H9 (cell line): ENCODE measurements at regions not wholly inside any gene's neighbourhood (a gene's known extent, or its start where the extent isn't known, plus 50 kb on each side); places are given as distances from the start of the nearest gene placed in this dataset.

Experiments used
- DNase-seq: peaks from one replicate; pipeline ENCODE4 v3.0.0-alpha.2; 2017
- H2AFZ ChIP-seq: one replicate; pipeline ENCODE4 v1.6.1; 2013; ENCODE audit warnings: mild to moderate bottlenecking, low read length, control low read depth, moderate library complexity
- H2AK5ac ChIP-seq: 2 replicates; pipeline ENCODE4 v1.6.1; 2013; ENCODE audit warnings: low read length, control low read depth, mixed read lengths; ENCODE audit not compliant: insufficient read length
- H2BK120ac ChIP-seq: one replicate; pipeline ENCODE4 v1.6.1; 2013; ENCODE audit warnings: low read depth, mild to moderate bottlenecking, low read length, control low read depth, inconsistent platforms; ENCODE audit not compliant: poor library complexity, severe bottlenecking
- H2BK12ac ChIP-seq: 2 replicates; pipeline ENCODE4 v1.6.1; 2013; ENCODE audit warnings: low read length, control low read depth, mixed read lengths, low read depth; ENCODE audit not compliant: insufficient read length
- H2BK15ac ChIP-seq: 2 replicates; pipeline ENCODE4 v1.6.1; 2013; ENCODE audit warnings: low read depth, low read length, control low read depth
- H2BK20ac ChIP-seq: one replicate; pipeline ENCODE4 v1.6.1; 2013; ENCODE audit warnings: low read depth, mild to moderate bottlenecking, low read length, control low read depth, inconsistent platforms; ENCODE audit not compliant: poor library complexity, severe bottlenecking
- H2BK5ac ChIP-seq: 2 replicates; pipeline ENCODE4 v1.6.1; 2013; ENCODE audit warnings: low read length, control low read depth, mixed read lengths; ENCODE audit not compliant: insufficient read length
- H3K14ac ChIP-seq: 2 replicates; pipeline ENCODE4 v1.6.1; 2013; ENCODE audit warnings: low read length, control low read depth; ENCODE audit not compliant: insufficient read depth
- H3K18ac ChIP-seq: 2 replicates; pipeline ENCODE4 v1.6.1; 2013; ENCODE audit warnings: low read depth, mild to moderate bottlenecking, mixed read lengths, low read length, control low read depth; ENCODE audit not compliant: insufficient read length
- H3K23ac ChIP-seq: 2 replicates; pipeline ENCODE4 v1.6.1; 2013; ENCODE audit warnings: low read length, control low read depth, mixed read lengths, low read depth; ENCODE audit not compliant: insufficient read length
- H3K23me2 ChIP-seq: 2 replicates; pipeline ENCODE4 v1.6.1; 2013; ENCODE audit warnings: low read depth, mild to moderate bottlenecking, mixed read lengths, low read length, control low read depth; ENCODE audit not compliant: insufficient read length, poor library complexity, severe bottlenecking
- H3K27ac ChIP-seq: 2 replicates; pipeline ENCODE4 v1.5.1; 2013; ENCODE audit warnings: low read length, control low read depth, mixed read lengths, low read depth; ENCODE audit not compliant: insufficient read length
- H3K27me3 ChIP-seq: 2 replicates; pipeline ENCODE4 v1.6.1; 2013; ENCODE audit warnings: low read length, control low read depth, inconsistent platforms; ENCODE audit not compliant: insufficient read depth
- H3K4ac ChIP-seq: 2 replicates; pipeline ENCODE4 v1.6.1; 2013; ENCODE audit warnings: low read depth, mild to moderate bottlenecking, control low read depth, inconsistent platforms, low read length, moderate library complexity
- H3K4me1 ChIP-seq: 2 replicates; pipeline ENCODE4 v1.6.1; 2013; ENCODE audit warnings: low read length, control low read depth, inconsistent platforms; ENCODE audit not compliant: insufficient read depth
- H3K4me2 ChIP-seq: 2 replicates; pipeline ENCODE4 v1.6.1; 2013; ENCODE audit warnings: low read length, control low read depth, mixed read lengths; ENCODE audit not compliant: insufficient read length, insufficient read depth
- H3K56ac ChIP-seq: 2 replicates; pipeline ENCODE4 v1.6.1; 2013; ENCODE audit warnings: low read depth, mild to moderate bottlenecking, mixed read lengths, low read length, control low read depth; ENCODE audit not compliant: insufficient read length
- H3K79me1 ChIP-seq: 2 replicates; pipeline ENCODE4 v1.6.1; 2013; ENCODE audit warnings: low read depth, mild to moderate bottlenecking, moderate library complexity, low read length, control low read depth, inconsistent platforms; ENCODE audit not compliant: insufficient read depth, poor library complexity, severe bottlenecking
- H3K79me2 ChIP-seq: 2 replicates; pipeline ENCODE4 v1.6.1; 2013; ENCODE audit warnings: low read length, control low read depth, inconsistent platforms; ENCODE audit not compliant: insufficient read depth
- H3K9ac ChIP-seq: 2 replicates; pipeline ENCODE4 v1.6.1; 2013; ENCODE audit warnings: low read length, control low read depth, mixed read lengths; ENCODE audit not compliant: insufficient read length; ENCODE audit errors: extremely low read depth
- H3K9me3 ChIP-seq: one replicate; pipeline ENCODE4 v1.6.1; 2013; ENCODE audit warnings: low read depth, low read length, inconsistent platforms; ENCODE audit not compliant: control insufficient read depth
- H3T11ph ChIP-seq: one replicate; pipeline ENCODE4 v1.6.1; 2013; ENCODE audit warnings: mild to moderate bottlenecking, low read length, control low read depth, inconsistent platforms
- H4K20me1 ChIP-seq: one replicate; pipeline ENCODE4 v1.6.1; 2013; ENCODE audit not compliant: control insufficient read depth, insufficient read length, insufficient read depth
- H4K5ac ChIP-seq: 2 replicates; pipeline ENCODE4 v1.6.1; 2013; ENCODE audit warnings: low read depth, mild to moderate bottlenecking, mixed read lengths, low read length, control low read depth; ENCODE audit not compliant: insufficient read length
- H4K8ac ChIP-seq: replicated peaks from 2 replicates; pipeline ENCODE4 v1.6.1; 2013; ENCODE audit warnings: low read length, control low read depth, mixed read lengths, low read depth; ENCODE audit not compliant: insufficient read length
- H4K91ac ChIP-seq: 2 replicates; pipeline ENCODE4 v1.6.1; 2013; ENCODE audit warnings: low read depth, mild to moderate bottlenecking, moderate library complexity, mixed read lengths, low read length, control low read depth; ENCODE audit not compliant: insufficient read length
- H3K27ac Mint-ChIP-seq, 3 experiments: 2 replicates in 2 of 3; 3 replicates in 1 of 3; pipeline ENCODE4 v1.8.0; 2020 to 2021; ENCODE audit warnings: mixed read lengths in 3 of 3, mild to moderate bottlenecking in 1 of 3, moderate library complexity in 1 of 3
- H3K27me3 Mint-ChIP-seq: 2 replicates; pipeline ENCODE4 v1.8.0; 2021; ENCODE audit warnings: low read depth, mild to moderate bottlenecking, moderate library complexity, mixed read lengths
- H3K36me3 Mint-ChIP-seq, 3 experiments: 2 replicates in 2 of 3; 3 replicates in 1 of 3; pipeline ENCODE4 v1.8.0; 2020 to 2021; ENCODE audit warnings: low read depth in 3 of 3, mixed read lengths in 3 of 3; ENCODE audit not compliant: insufficient read depth in 1 of 3
- H3K4me1 Mint-ChIP-seq, 2 experiments: 2 replicates each; pipeline ENCODE4 v1.8.0; 2020; ENCODE audit warnings: mixed read lengths in 2 of 2
- H3K4me3 Mint-ChIP-seq, 2 experiments: 2 replicates in 1 of 2; 3 replicates in 1 of 2; pipeline ENCODE4 v1.8.0; 2020 to 2021; ENCODE audit warnings: mild to moderate bottlenecking in 2 of 2, mixed read lengths in 2 of 2, moderate library complexity in 1 of 2
- H3K9me3 Mint-ChIP-seq, 2 experiments: 2 replicates in 1 of 2; 3 replicates in 1 of 2; pipeline ENCODE4 v1.8.0; 2020; ENCODE audit warnings: mild to moderate bottlenecking in 2 of 2, mixed read lengths in 2 of 2, moderate library complexity in 1 of 2
- WGBS: extraction: QIAGEN DNeasy Blood & Tissue Kit; methylation state at CpG from one replicate; pipeline ENCODE4 v1.1.7; 2013; ENCODE audit warnings: missing lambda C conversion rate, low lambda C conversion rate, mixed read lengths; ENCODE audit not compliant: insufficient read length; ENCODE audit errors: extremely low coverage; 5-methylcytosine and 5-hydroxymethylcytosine counted together
- TF ChIP-seq, protein P1 (sequence below): fragments of 200-600 bp; sonication (generic); conservative IDR thresholded peaks from 3 replicates; pipeline ENCODE4 v1.8.0; 2021; ENCODE audit warnings: antibody characterized with exemption, mild to moderate bottlenecking

DNA sequence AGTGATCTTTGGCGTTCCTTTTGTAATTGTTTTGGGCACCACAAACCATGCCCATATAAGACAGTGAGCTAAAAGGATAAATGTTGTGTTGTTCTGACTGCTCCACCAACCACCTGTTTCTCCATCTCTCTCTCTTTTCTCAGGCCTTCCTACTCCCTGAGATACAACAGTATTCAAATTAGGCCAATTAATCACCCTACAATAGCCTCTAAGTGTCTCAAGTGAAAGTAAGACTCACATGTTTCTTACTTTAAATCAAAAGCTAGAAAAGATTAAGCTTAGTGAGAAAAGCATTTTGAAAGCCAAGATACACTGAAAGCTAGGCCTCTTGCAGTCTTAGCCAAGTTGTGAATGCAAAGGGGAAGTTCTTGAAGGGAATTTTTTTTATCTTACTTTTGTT, 268.8 kb upstream of the NREP start:
- Histone ChIP-seq H3T11ph (no peak overlapping the region), H2AK5ac (no peak overlapping the region), H3K4ac (no peak overlapping the region), H3K27ac (no peak overlapping the region), H3K79me2 (no peaks in the 10 kb centered on the region), H3K9me3 (no peaks in the 10 kb centered on the region), H3K4me1 (no peaks in the 10 kb centered on the region), H2BK5ac (no peak overlapping the region), H3K79me1 (no peaks in the 10 kb centered on the region), H3K23me2 (no peaks in the 10 kb centered on the region), H4K91ac (no peak overlapping the region), H3K9ac (no peak overlapping the region), H4K20me1 (no peaks in the 10 kb centered on the region), H3K56ac (no peak overlapping the region), H3K18ac (no peak overlapping the region), H2BK12ac (no peak overlapping the region), H4K5ac (no peak overlapping the region), H3K23ac (no peak overlapping the region), H3K14ac (no peak overlapping the region), H3K4me2 (no peak overlapping the region), H3K27me3 (no peaks in the 10 kb centered on the region), H4K8ac (no peak overlapping the region), H2BK20ac (no peak overlapping the region), H2BK120ac (no peak overlapping the region), H2AFZ (no peak overlapping the region), H2BK15ac (no peak overlapping the region)
- Mint-ChIP-seq H3K4me3 (no peak overlapping the region), H3K9me3 (no peaks in the 10 kb centered on the region; a peak in 1 of 5 replicates), H3K4me1 (no peaks in the 10 kb centered on the region), H3K27me3 (no peaks in the 10 kb centered on the region), H3K36me3 (no peaks in the 10 kb centered on the region), H3K27ac (no peak overlapping the region)
- DNase-seq, result no peak
- WGBS, result no CpG with 5 or more reads among the region's 1 CpG
- TF ChIP-seq, protein P1, sequence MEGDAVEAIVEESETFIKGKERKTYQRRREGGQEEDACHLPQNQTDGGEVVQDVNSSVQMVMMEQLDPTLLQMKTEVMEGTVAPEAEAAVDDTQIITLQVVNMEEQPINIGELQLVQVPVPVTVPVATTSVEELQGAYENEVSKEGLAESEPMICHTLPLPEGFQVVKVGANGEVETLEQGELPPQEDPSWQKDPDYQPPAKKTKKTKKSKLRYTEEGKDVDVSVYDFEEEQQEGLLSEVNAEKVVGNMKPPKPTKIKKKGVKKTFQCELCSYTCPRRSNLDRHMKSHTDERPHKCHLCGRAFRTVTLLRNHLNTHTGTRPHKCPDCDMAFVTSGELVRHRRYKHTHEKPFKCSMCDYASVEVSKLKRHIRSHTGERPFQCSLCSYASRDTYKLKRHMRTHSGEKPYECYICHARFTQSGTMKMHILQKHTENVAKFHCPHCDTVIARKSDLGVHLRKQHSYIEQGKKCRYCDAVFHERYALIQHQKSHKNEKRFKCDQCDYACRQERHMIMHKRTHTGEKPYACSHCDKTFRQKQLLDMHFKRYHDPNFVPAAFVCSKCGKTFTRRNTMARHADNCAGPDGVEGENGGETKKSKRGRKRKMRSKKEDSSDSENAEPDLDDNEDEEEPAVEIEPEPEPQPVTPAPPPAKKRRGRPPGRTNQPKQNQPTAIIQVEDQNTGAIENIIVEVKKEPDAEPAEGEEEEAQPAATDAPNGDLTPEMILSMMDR, result no peak
